ENCODE measurements at regions not wholly inside any gene's neighbourhood (a gene's known extent, or its start where the extent isn't known, plus 50 kb on each side); places are given as distances from the start of the nearest gene placed in this dataset.
A peak's percentile ranks its signal among the peaks of the same experiment; 100 is the strongest.
"Not testable (repeated sequence)": the region's sequence is repeated elsewhere in the genome, so short reads cannot be mapped to it uniquely, and the experiment has no call there.

DNA sequence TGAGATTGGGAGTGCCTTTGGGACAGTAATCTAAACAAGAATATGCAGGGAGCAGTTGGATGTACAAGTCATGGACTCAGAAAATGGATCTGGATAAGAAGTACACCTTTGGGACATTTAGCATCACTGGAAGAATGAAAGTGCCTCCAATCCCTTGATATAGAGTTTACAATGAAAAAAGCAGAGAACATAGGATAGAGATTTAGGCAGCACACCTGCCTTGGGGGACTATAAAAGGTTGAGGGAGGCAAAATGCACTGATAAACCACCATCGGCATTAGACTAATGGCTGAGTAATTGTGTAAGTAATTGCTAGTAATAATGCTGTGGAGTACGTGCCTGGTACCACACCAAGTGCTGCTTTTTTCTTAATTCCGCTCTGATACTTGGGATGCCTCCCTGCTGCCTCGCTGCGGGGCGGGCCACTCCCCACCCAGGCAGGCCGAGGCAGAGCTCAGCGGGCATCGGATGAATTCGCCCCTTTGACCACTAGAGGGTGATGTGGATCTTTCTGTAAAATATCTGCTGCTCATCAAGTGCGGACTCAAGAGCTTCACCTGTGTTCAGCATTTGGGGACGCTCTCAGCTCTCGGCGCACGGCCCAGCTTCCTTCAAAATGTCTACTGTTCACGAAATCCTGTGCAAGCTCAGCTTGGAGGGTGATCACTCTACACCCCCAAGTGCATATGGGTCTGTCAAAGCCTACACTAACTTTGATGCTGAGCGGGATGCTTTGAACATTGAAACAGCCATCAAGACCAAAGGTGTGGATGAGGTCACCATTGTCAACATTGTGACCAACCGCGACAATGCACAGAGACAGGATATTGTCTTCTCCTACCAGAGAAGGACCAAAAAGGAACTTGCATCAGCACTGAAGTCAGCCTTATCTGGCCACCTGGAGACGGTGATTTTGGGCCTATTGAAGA, 99.9 kb downstream of the ANKRD18B start:
- peak; percentile 30 for DNase-seq

DNA sequence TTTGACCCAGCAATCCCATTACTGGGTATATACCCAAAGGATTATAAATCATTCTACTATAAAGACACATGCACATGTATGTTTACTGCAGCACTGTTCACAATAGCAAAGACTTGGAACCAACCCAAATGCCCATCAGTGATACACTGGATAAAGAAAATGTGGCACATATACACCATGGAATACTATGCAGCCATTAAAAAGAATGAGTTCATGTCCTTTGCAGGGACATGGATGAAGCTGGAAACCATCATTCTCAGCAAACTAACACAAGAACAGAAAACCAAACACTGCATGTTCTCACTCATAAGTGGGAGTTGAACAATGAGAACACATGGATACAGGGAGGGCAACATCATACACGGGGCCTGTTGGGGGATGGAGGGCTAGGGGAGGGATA, 104.3 kb downstream of the ANKRD18B start:
- not testable (repeated sequence) for DNase-seq

DNA sequence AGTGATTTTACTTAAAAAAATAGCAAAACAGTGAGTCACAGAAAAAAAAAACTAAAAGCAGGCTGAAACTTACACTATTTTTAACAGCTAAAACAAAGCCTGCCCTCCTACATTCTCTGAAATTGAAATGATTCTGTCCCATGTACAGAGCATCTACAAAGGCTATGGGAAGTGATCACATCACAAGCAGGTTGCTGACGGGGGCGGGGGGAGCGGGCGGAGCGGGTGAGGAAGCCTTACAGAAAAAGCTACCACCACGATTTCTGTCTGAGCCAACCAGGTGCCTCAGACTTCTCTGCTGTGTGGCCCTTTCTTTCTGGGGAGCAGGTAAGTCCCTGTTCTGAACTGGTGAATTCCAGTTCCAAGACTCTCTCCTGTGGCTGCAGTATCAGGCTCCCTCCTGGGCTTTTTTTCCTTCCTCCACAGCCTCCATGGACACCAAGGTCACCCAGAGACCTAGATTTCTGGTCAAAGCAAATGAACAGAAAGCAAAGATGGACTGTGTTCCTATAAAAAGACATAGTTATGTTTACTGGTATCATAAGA, 104.9 kb downstream of the ANKRD18B start:
- no peak for DNase-seq

GRCh38 chr9:33633636-33634035, 109.6 kb downstream of the ANKRD18B start:
- no peak for DNase-seq

GRCh38 chr9:33637881-33638280, 113.8 kb downstream of the ANKRD18B start:
- DNase-seq = no peak

GRCh38 chr9:33638391-33638915, 114.4 kb downstream of the ANKRD18B start:
- no peak for DNase-seq

DNA sequence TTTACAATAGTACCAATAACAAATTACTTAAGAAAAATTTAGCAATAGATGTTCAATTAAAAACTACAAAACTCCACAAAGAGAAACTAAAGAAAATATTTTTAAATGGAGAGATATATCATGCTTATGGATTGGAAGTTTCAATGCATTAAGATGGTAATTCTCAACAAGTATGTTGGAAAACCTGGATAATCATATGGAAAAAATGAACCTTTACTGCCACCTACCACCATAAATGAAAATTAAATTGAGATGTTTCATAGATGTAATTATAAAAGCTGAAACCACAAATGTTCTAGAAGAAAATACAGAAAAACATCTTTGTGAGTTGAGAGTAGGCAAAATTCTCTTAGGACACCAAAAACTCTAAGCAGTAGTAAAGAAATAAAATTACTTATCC, 121.7 kb downstream of the ANKRD18B start:
- DNase-seq = no peak

DNA sequence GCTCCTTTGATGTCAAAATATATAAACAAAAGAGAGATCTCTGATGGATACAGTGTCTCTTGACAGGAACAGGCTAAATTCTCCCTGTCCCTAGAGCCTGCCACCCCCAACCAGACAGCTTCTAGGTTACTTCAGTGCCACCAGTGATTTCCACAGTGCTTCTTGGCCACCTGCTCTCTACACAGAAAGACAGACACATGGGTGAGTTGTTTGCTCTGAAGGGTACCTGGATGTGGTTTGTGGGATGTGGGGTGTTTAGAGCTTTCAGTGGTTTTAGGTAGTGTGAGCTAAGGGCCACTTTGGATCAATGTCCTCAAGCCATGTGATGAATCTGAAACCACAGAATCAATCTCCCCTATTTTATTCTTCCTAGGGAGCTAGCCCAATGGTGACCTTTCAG, 125.4 kb downstream of the ANKRD18B start:
- no peak for DNase-seq

- DNase-seq = no peak
Observed at GRCh38 chr9:33651125-33651524, 127.1 kb downstream of the ANKRD18B start.

- no peak for DNase-seq
Observed at GRCh38 chr9:33659921-33660320, 135.4 kb upstream of the PRSS3 start.

DNA sequence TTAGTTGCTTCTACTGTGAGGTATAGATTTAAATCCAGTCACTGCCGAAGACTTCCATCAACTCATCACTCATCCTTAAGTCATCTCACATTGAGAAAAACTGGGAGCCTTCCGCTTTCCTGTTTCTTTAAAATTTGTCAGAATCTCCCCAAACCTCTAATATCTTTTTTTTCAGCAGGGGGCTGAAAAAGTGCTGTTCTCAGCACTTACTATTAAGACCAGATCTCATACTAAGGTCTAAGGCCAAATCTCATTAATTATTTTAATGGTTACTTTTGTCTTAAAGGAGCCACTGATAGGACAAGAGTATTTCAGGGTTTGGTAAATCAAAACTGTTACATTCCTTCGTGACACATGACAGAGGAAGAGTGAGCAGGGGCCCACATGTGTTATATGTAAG, 134.6 kb upstream of the PRSS3 start:
- no peak for DNase-seq

DNA sequence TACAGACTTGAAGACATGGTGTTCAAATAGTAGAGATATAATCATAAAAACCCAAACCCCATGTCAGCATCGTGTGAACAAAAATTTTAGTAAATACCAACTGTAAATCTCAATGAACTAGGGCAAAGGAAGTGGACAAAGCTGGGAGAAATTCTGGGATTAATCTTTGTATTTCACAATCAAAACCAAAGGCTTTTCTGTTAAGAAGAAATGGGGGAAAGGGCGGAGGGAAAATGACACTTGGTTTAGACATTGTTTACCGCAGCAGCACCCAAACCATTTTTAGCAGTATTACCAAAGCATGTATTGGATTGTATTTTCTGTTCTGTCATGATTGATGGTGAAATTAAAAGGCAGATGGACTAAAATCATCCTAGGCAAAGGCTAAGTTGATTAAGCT, 134.2 kb upstream of the PRSS3 start:
- no peak for DNase-seq

DNA sequence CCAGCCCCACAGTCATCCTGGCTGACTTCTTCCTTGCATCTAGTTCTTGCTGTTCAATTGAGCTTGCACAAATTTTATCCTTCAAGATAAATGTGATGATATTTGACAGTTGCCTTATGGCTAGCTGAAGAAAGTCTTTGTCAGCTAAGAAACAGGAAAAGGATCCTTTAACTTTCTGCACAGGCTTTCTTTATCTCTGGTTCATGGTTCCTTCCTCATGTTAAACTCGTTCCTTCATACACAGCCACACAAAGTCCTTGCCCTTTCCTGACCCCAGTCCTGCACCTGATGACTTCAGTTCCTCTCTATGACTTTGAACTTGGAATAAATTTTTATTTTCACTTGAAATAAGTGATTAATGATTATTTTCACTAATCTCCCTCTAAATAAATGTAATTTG, 132.5 kb upstream of the PRSS3 start:
- DNase-seq = no peak

- DNase-seq = not testable (repeated sequence)
Observed at GRCh38 chr9:33676194-33676745, 119.1 kb upstream of the PRSS3 start.

- DNase-seq = no peak
Observed at GRCh38 chr9:33676746-33677505, 118.4 kb upstream of the PRSS3 start.

DNA sequence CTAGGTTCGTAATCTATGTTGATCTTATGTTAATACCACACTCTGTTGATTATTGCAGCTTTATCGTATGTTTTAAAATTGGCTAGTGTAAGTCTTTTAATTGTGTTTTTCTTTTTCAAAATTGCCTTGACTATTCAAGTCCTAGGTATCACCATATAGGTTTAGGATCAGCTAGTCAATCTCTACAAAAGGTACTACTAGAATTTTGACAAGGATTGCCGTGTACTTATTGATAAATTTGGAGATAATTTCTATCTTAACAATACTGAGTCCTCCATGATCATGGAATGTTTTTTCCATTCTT, 117.9 kb upstream of the PRSS3 start:
- DNase-seq = no peak

DNA sequence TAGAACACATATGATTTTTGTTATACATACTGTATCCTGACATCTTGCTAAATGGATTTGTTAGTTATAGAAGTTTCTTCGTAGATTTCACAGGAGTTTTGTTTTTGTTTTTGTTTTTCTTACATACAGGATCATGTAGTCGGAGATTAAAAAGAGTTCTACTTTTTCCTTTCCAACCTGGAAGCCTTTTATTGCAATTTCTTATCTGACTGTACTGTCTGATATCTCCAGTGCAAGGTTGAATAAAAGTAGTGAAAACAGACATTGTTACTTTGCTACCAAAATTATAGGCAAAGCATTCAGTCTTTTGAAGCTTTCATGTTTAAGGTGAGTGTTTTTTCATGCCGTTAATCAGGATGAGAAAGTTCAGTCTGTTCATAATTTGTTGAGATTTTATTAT, 117.4 kb upstream of the PRSS3 start:
- no peak for DNase-seq

- DNase-seq = no peak
Observed at GRCh38 chr9:33682551-33682950, 112.8 kb upstream of the PRSS3 start.

DNA sequence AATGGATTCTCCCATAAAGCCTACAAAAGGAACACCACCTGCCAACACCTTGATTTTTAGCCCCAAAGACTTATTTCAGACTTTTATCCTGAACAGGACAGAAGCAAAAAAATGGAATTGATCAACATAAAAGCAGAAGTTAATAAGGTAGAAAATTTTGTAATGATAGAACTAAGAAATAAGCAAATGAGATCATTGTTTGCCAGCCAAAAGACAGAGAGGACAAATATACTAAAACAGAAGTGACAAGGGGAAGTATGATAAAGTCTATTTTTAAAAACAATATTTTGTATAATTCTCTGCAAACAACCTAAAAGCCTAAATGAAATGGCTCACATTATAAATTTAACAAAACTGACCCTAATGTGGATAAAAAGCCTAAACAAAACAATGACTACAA, 110.5 kb upstream of the PRSS3 start:
- DNase-seq = no peak

DNA sequence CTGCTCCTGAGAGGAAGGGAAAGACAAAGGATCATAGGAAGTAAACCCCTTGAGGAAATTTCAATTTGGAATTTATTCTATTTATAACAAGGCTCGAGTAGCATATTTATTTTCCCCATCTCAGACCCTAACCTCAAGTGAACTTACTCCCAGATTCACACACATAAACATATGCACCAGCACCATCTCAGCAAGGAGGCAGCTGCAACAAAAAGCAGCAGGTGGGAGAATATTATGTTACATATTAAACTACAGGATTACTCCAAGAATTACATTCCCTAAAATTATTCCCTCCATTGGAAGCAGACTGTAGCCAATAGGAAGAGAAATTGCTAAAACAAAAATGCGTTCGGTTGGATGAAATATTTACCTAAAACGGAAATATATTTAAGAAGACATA, 108.4 kb upstream of the PRSS3 start:
- DNase-seq = no peak

- DNase-seq = no peak
Observed at GRCh38 chr9:33687779-33688178, 107.6 kb upstream of the PRSS3 start.

GRCh38 chr9:33690143-33690933, 105.0 kb upstream of the PRSS3 start:
- no peak for DNase-seq

GRCh38 chr9:33695299-33695698, 100.1 kb upstream of the PRSS3 start:
- DNase-seq = no peak
